GM12892 (cell line): ENCODE measurements at regions not wholly inside any gene's neighbourhood (a gene's known extent, or its start where the extent isn't known, plus 50 kb on each side); places are given as distances from the start of the nearest gene placed in this dataset.

ENCODE experiments used
- POLR2A ChIP-seq: IDR thresholded peaks from 2 replicates; pipeline ENCODE4 v1.6.1; 2011; ENCODE audit warnings: low read depth, low read length, control low read depth
- POLR2AphosphoS5 ChIP-seq: IDR thresholded peaks from 2 replicates; pipeline ENCODE4 v1.6.1; 2011; ENCODE audit warnings: low read depth, low read length, control low read depth
- TAF1 ChIP-seq: IDR thresholded peaks from 2 replicates; pipeline ENCODE4 v1.6.1; 2011; ENCODE audit warnings: low read depth, mild to moderate bottlenecking, control low read depth, low read length, borderline replicate concordance

- no peak for TF ChIP-seq POLR2A
- TF ChIP-seq POLR2AphosphoS5 = no peak
- no peak for TF ChIP-seq TAF1
Observed at GRCh38 chr7:93028610-93029009, 89.2 kb downstream of the SAMD9 start.
